ENCODE measurements at regions not wholly inside any gene's neighbourhood (a gene's known extent, or its start where the extent isn't known, plus 50 kb on each side); places are given as distances from the start of the nearest gene placed in this dataset.

DNA sequence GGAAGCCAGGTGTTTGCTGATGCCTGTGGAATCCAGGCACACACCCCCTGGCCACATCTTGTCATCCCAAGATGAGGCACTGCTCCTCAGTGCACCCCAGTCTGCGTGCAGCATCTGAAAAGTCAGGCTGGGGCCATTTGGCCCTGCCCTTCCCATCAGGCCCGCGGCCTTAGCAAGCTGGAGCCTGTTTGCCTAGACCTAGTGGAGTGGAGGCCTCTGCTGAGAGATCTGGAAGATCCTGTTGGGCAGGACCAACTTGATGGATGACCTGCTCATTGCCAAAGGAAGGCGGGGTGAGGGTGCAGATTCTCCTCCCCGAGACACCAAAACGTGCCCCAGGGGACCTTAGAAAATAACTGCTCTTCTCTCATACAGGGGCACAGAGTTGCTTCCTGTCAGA is 220.2 kb downstream of the SHQ1 start:
- in situ Hi-C loops (cut with HindIII; ENCODE audit: low sequenced_read_pairs), result no loop called here
- no peak for DNase-seq (ENCODE audit: low read depth)
- no peak overlapping the region for H3K4me3 ChIP-seq (ENCODE audit: low read depth, low read length)
- TF ChIP-seq, protein P1, sequence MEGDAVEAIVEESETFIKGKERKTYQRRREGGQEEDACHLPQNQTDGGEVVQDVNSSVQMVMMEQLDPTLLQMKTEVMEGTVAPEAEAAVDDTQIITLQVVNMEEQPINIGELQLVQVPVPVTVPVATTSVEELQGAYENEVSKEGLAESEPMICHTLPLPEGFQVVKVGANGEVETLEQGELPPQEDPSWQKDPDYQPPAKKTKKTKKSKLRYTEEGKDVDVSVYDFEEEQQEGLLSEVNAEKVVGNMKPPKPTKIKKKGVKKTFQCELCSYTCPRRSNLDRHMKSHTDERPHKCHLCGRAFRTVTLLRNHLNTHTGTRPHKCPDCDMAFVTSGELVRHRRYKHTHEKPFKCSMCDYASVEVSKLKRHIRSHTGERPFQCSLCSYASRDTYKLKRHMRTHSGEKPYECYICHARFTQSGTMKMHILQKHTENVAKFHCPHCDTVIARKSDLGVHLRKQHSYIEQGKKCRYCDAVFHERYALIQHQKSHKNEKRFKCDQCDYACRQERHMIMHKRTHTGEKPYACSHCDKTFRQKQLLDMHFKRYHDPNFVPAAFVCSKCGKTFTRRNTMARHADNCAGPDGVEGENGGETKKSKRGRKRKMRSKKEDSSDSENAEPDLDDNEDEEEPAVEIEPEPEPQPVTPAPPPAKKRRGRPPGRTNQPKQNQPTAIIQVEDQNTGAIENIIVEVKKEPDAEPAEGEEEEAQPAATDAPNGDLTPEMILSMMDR (IDR thresholded peaks at IDR 0.05; ENCODE audit: low read depth, low read length, missing control alignments), result no peak

DNA sequence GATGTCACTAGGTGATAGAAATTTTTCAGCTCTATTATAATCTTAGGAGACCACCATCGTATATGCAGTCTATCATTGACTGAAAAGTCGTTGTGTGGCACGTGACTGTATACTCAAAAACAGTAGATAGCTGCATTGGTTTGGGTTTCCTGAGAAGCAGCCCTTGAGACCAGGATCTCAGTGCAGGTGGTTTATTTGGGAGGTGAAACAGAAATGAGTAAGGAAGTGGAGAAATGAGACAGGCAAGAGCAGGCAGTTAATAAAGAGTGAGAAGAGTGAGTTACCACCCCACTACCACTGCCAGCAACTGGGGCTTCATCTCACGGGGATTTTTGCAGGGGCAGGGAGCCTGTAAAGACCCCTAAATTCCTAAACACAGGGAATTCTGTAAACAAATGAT is 221.0 kb downstream of the SHQ1 start:
- DNase-seq (ENCODE audit: low read depth), result no peak
- in situ Hi-C loops (cut with HindIII; ENCODE audit: low sequenced_read_pairs), result no loop called here
- TF ChIP-seq, protein P1 (IDR thresholded peaks at IDR 0.05; ENCODE audit: low read depth, low read length, missing control alignments), result no peak
- H3K4me3 ChIP-seq (ENCODE audit: low read depth, low read length), result no peak overlapping the region

DNA sequence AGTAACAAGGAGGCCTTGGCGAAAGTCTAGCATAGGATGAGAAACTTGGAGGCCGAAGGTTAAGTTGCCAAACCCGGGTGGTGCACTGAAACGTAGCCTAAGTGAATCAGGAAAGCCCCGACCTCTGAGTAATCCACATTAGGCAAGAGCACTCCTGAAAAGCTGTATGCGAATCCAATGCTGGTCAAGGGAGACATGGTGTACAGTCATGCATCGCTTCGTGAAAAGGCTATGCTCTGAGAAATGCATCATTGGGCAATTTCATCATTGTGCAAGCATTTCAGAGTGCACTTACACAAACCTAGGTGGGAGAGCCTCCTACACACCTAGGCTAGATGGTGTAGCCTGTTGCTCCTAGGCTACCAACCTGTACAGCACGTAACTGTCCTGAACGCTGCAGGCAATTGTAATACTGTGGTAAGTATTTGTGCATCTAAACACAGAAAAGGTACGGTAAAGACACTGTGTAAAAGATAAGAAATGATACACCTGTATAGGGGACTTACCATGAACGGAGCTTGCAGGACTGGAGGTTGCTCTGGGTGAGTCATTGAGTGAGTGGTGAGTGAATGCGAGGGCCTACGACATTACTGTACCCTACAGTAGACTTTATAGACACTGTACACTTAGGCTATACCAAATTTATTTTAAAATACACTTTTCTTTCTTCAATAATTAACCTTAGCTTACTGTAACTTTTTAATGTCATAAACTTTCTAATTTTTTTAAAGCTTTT is 222.5 kb downstream of the SHQ1 start:
- no peak for DNase-seq (ENCODE audit: low read depth)
- TF ChIP-seq, protein P1 (IDR thresholded peaks at IDR 0.05; ENCODE audit: low read depth, low read length, missing control alignments), result no peak
- in situ Hi-C loops (cut with HindIII; ENCODE audit: low sequenced_read_pairs), result no loop called here
- no peak overlapping the region for H3K4me3 ChIP-seq (ENCODE audit: low read depth, low read length)

DNA sequence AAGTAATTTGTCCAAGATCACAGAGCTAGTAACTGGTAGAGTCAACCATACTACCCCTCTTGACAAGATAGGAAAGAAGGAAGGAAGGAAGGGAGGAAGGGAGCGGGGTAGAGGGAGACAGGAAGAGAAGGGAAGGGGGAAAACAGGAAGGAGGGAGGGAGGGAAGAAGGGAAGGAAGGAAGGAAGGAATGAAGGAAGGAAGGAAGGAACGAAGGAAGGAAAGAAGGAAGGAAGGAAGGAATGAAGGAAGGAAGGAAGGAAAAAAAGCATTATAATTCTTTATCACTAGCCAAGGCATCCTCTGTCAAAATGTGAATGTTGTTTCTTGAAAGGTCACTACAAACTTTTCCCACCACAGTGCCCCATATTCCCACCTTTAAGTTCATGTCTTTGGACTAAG is 223.6 kb downstream of the SHQ1 start:
- no peak for DNase-seq (ENCODE audit: low read depth)
- H3K4me3 ChIP-seq (ENCODE audit: low read depth, low read length), result no peak overlapping the region
- in situ Hi-C loops (cut with HindIII; ENCODE audit: low sequenced_read_pairs), result no loop called here
- TF ChIP-seq, protein P1 (IDR thresholded peaks at IDR 0.05; ENCODE audit: low read depth, low read length, missing control alignments), result no peak

DNA sequence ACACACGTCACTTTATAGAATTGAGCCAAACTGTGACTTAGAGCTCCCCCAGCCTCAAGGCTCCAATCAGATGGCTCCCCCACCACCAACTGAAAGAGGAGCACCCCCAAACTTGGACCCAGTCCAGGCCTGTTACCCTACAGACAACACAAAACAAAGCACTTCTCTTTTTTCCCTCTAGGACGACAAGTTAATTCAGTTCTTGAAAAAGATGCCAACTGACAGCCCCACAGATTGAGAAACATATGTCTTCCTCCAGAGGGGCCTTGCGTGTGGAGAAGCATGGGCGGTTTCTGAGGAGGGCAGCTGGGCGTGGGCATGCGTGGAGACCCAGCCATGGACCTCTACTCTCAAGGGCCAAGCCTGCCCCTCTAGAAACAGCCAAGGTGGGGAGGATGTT is 229.5 kb downstream of the SHQ1 start:
- TF ChIP-seq, protein P1 (IDR thresholded peaks at IDR 0.05; ENCODE audit: low read depth, low read length, missing control alignments), result no peak
- in situ Hi-C loops (cut with HindIII; ENCODE audit: low sequenced_read_pairs), result no loop called here
- DNase-seq (ENCODE audit: low read depth), result no peak

DNA sequence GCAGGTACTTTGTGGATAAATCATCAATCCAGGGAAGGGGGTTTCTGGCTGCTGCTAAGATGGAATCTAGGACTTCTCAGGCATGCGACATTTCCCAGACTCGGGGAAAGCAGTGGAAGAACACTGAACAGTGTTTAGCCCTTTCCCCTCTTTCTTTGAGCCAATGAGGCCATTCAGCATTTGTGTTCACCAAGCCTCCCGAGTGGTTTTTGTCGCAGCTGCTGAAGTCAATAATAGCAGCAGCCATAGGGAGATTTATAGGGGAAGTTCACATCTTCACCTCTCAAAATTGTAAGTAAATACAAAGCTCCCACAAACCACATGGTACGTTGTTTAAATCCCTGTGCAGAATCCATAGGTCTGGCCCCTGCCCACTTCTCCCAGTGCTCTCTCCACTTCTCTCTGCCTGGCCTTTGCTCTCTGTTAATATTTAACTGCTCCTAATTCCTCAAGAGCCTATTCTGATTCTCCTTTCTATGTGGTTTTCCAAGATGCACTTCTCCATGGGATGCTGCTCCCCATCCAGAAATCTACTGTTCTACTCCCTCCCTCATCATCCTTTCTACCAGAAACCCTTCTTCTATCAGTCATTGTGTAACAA is 230.7 kb downstream of the SHQ1 start:
- TF ChIP-seq, protein P1 (IDR thresholded peaks at IDR 0.05; ENCODE audit: low read depth, low read length, missing control alignments), result no peak
- in situ Hi-C loops (cut with HindIII; ENCODE audit: low sequenced_read_pairs), result no loop called here
- no peak for DNase-seq (ENCODE audit: low read depth)
- no peak overlapping the region for H3K4me3 ChIP-seq (ENCODE audit: low read depth, low read length)

More for the DNA sequence above, 229.5 kb downstream of the SHQ1 start:
- H3K4me3 ChIP-seq (ENCODE audit: low read depth, low read length), result no peak overlapping the region
